ENCODE measurements at regions not wholly inside any gene's neighbourhood (a gene's known extent, or its start where the extent isn't known, plus 50 kb on each side); places are given as distances from the start of the nearest gene placed in this dataset.
A peak's percentile ranks its signal among the peaks of the same experiment; 100 is the strongest.

DNA sequence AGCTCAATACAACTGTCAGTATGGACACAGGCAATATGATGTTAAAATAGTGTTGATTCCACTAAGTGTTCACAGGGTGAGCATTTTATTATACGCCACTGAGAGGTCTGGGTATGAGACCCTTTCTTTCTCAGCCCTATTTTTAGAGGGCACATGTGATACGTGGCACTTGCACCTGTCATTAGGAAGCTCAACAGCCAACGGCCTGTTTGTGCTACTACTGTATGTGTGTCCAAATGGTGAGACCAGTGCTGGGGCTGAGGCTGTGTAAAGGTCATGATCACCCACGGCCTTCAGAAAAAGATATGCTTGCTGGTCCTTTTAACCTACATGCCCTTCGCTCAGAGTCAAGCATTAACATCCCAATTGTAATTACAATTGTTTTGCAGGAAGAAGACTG lies 176.2 kb downstream of the DUSP10 start:
- in situ Hi-C loops (cut with MboI): no loop called here
- 34% methylated on average over 5 of the region's 5 CpGs for whole genome bisulfite sequencing (ENCODE audit: insufficient coverage, insufficient replicate concordance, low lambda C conversion rate, missing lambda C conversion rate)
- H4K20me1 ChIP-seq (ENCODE audit: control insufficient read depth, insufficient read depth): no peaks in the 10 kb centered on the region
- H3K4me2 ChIP-seq (ENCODE audit: control insufficient read depth, insufficient read depth): no peak overlapping the region
- ChIA-PET CTCF (interaction anchor here (1.0 to 1.7 kb wide), 3 partner anchors 10 to 22 kb away, joined by 3 to 6 read pairs (median 4); no protein-coding TSS in a partner anchor), SMC1A (ENCODE audit: uncharacterized antibody, unreplicated experiment) (interaction anchor here (0.6 to 1.6 kb wide), 7 partner anchors 8 to 660 kb away, joined by 3 to 4 read pairs (median 3); no protein-coding TSS in a partner anchor), POLR2A (interaction anchor here (0.6 kb wide), 2 partner anchors 156 to 1081 kb away, joined by 3 read pairs; no protein-coding TSS in a partner anchor), RAD21 (ENCODE audit: unreplicated experiment) (interaction anchor here (1.1 kb wide), 1 partner anchor 17 kb away, joined by 3 read pairs; no protein-coding TSS in a partner anchor)
- H3K9ac ChIP-seq (ENCODE audit: control insufficient read depth, insufficient read depth, low read length): no peak overlapping the region
- H3K4me3 ChIP-seq: no peak overlapping the region
- H3K4me1 ChIP-seq (ENCODE audit: control insufficient read depth, insufficient read depth, low read length): no peaks in the 10 kb centered on the region
- intact Hi-C loops (cut with micrococcal nuclease; ENCODE audit: unreplicated experiment): no loop called here
- peak; percentile 44; the same call in 2 of the 3 replicates for ATAC-seq
- no peaks in the 10 kb centered on the region for H3K27me3 ChIP-seq (replicated peaks in 1 of 2; ENCODE audit: control insufficient read depth in 2 of 2, insufficient read depth in 2 of 2, low read length in 1 of 2)
- H2AFZ ChIP-seq (ENCODE audit: control insufficient read depth, low read depth, low read length): no peak overlapping the region
- H3K9me3 ChIP-seq (replicated peaks; ENCODE audit: control insufficient read depth, insufficient read depth, low read length): no peaks in the 10 kb centered on the region
- no peak for DNase-seq (ENCODE audit: low read depth, low spot score)
- no peak overlapping the region for H3K27ac ChIP-seq (ENCODE audit: control insufficient read depth, insufficient read depth)
- no peaks in the 10 kb centered on the region for H3K36me3 ChIP-seq (ENCODE audit: control insufficient read depth in 2 of 2, insufficient read depth in 2 of 2, low read length in 1 of 2)
- no peak for FAIRE-seq
- TF ChIP-seq, protein P1, sequence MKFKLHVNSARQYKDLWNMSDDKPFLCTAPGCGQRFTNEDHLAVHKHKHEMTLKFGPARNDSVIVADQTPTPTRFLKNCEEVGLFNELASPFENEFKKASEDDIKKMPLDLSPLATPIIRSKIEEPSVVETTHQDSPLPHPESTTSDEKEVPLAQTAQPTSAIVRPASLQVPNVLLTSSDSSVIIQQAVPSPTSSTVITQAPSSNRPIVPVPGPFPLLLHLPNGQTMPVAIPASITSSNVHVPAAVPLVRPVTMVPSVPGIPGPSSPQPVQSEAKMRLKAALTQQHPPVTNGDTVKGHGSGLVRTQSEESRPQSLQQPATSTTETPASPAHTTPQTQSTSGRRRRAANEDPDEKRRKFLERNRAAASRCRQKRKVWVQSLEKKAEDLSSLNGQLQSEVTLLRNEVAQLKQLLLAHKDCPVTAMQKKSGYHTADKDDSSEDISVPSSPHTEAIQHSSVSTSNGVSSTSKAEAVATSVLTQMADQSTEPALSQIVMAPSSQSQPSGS (IDR thresholded peaks at IDR 0.05; ENCODE audit: low read length): no peak
- TF ChIP-seq ASH2L (IDR thresholded peaks at IDR 0.05; ENCODE audit: borderline replicate concordance, low read depth) (no peak), WRNIP1 (IDR thresholded peaks at IDR 0.05; ENCODE audit: borderline replicate concordance, low read depth, low read length) (no peak), POU2F2 (IDR thresholded peaks at IDR 0.05; ENCODE audit: borderline replicate concordance, low read depth, low read length) (no peak), JUND (IDR thresholded peaks at IDR 0.05; ENCODE audit: low read depth, low read length) (no peak), STAT3 (IDR thresholded peaks at IDR 0.05; ENCODE audit: low read depth, low read length) (no peak), YBX1 (IDR thresholded peaks at IDR 0.05) (no peak), BMI1 (IDR thresholded peaks at IDR 0.05; ENCODE audit: borderline replicate concordance) (no peak), CBX5 (IDR thresholded peaks at IDR 0.05; ENCODE audit: low read depth) (no peak), YY1 (IDR thresholded peaks at IDR 0.05; ENCODE audit: low read depth, low read length) (no peak), RAD51 (IDR thresholded peaks at IDR 0.05) (no peak)
- TF ChIP-seq, protein P2, sequence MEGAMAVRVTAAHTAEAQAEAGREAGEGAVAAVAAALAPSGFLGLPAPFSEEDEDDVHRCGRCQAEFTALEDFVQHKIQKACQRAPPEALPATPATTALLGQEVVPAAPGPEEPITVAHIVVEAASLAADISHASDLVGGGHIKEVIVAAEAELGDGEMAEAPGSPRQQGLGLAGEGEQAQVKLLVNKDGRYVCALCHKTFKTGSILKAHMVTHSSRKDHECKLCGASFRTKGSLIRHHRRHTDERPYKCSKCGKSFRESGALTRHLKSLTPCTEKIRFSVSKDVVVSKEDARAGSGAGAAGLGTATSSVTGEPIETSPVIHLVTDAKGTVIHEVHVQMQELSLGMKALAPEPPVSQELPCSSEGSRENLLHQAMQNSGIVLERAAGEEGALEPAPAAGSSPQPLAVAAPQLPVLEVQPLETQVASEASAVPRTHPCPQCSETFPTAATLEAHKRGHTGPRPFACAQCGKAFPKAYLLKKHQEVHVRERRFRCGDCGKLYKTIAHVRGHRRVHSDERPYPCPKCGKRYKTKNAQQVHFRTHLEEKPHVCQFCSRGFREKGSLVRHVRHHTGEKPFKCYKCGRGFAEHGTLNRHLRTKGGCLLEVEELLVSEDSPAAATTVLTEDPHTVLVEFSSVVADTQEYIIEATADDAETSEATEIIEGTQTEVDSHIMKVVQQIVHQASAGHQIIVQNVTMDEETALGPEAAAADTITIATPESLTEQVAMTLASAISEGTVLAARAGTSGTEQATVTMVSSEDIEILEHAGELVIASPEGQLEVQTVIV (IDR thresholded peaks at IDR 0.05; ENCODE audit: borderline replicate concordance, partially characterized antibody): no peak
- TF ChIP-seq, protein P3, sequence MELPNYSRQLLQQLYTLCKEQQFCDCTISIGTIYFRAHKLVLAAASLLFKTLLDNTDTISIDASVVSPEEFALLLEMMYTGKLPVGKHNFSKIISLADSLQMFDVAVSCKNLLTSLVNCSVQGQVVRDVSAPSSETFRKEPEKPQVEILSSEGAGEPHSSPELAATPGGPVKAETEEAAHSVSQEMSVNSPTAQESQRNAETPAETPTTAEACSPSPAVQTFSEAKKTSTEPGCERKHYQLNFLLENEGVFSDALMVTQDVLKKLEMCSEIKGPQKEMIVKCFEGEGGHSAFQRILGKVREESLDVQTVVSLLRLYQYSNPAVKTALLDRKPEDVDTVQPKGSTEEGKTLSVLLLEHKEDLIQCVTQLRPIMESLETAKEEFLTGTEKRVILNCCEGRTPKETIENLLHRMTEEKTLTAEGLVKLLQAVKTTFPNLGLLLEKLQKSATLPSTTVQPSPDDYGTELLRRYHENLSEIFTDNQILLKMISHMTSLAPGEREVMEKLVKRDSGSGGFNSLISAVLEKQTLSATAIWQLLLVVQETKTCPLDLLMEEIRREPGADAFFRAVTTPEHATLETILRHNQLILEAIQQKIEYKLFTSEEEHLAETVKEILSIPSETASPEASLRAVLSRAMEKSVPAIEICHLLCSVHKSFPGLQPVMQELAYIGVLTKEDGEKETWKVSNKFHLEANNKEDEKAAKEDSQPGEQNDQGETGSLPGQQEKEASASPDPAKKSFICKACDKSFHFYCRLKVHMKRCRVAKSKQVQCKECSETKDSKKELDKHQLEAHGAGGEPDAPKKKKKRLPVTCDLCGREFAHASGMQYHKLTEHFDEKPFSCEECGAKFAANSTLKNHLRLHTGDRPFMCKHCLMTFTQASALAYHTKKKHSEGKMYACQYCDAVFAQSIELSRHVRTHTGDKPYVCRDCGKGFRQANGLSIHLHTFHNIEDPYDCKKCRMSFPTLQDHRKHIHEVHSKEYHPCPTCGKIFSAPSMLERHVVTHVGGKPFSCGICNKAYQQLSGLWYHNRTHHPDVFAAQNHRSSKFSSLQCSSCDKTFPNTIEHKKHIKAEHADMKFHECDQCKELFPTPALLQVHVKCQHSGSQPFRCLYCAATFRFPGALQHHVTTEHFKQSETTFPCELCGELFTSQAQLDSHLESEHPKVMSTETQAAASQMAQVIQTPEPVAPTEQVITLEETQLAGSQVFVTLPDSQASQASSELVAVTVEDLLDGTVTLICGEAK (IDR thresholded peaks at IDR 0.05; ENCODE audit: borderline replicate concordance): no peak
- TF ChIP-seq, protein P4, sequence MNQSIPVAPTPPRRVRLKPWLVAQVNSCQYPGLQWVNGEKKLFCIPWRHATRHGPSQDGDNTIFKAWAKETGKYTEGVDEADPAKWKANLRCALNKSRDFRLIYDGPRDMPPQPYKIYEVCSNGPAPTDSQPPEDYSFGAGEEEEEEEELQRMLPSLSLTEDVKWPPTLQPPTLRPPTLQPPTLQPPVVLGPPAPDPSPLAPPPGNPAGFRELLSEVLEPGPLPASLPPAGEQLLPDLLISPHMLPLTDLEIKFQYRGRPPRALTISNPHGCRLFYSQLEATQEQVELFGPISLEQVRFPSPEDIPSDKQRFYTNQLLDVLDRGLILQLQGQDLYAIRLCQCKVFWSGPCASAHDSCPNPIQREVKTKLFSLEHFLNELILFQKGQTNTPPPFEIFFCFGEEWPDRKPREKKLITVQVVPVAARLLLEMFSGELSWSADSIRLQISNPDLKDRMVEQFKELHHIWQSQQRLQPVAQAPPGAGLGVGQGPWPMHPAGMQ (IDR thresholded peaks at IDR 0.05; ENCODE audit: borderline replicate concordance): no peak
- no peaks in the 10 kb centered on the region for H3K79me2 ChIP-seq (ENCODE audit: control insufficient read depth, insufficient read depth, low read length)
- BruUV-seq (replicated peaks): no TSS peak
